IPS-20b (cell line): ENCODE measurements at regions not wholly inside any gene's neighbourhood (a gene's known extent, or its start where the extent isn't known, plus 50 kb on each side); places are given as distances from the start of the nearest gene placed in this dataset.

Experiments used
- H3K27ac ChIP-seq: one replicate; pipeline ENCODE4 v1.5.1; 2013; ENCODE audit warnings: low read length
- H3K27me3 ChIP-seq: 2 replicates; pipeline ENCODE4 v1.6.1; 2013; ENCODE audit warnings: mild to moderate bottlenecking, low read length, inconsistent platforms; ENCODE audit not compliant: insufficient read depth
- H3K36me3 ChIP-seq: 2 replicates; pipeline ENCODE4 v1.6.1; 2013; ENCODE audit warnings: low read depth, mild to moderate bottlenecking, inconsistent platforms, low read length, moderate library complexity; ENCODE audit not compliant: insufficient read depth
- H3K4me1 ChIP-seq: 2 replicates; pipeline ENCODE4 v1.6.1; 2013; ENCODE audit warnings: mild to moderate bottlenecking, control low read depth, inconsistent platforms, low read length, moderate library complexity; ENCODE audit not compliant: insufficient read depth
- H3K4me3 ChIP-seq: 2 replicates; pipeline ENCODE4 v1.5.1; 2013; ENCODE audit warnings: mild to moderate bottlenecking, low read length, inconsistent platforms
- H3K9ac ChIP-seq: 2 replicates; pipeline ENCODE4 v1.6.1; 2013; ENCODE audit warnings: low read depth, mild to moderate bottlenecking, inconsistent platforms, low read length, moderate library complexity
- H3K9me3 ChIP-seq: 2 replicates; pipeline ENCODE4 v1.6.1; 2013; ENCODE audit warnings: mild to moderate bottlenecking, low read depth, low read length, inconsistent platforms; ENCODE audit not compliant: insufficient read depth

DNA sequence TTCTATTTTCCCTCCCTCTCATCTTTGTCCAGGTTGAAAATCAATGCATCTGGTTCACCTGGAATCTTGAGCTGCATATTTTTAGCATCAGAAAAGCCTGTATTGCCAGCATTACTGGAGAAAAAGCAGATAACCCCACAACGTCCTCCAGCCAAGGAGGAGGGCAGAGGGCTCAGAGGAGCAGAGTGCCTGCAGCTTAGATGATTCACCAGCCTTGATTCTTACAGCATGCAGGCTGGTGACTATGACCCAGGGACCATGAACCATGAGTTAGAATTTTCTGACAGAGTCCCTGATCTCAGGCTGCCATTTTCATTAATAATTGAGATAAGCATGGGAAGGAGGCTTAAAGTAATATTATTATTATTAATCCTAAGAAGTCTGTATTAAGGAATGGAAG is 278.2 kb downstream of the BRINP1 start:
- no peaks in the 10 kb centered on the region for H3K9me3 ChIP-seq
- H3K4me1 ChIP-seq, result peaks cover 14% of the 10 kb centered on the region; the same call in 1 of the 2 replicates
- no peak overlapping the region for H3K27ac ChIP-seq
- no peaks in the 10 kb centered on the region for H3K36me3 ChIP-seq
- H3K4me3 ChIP-seq, result no peak overlapping the region
- H3K9ac ChIP-seq, result no peak overlapping the region
- no peaks in the 10 kb centered on the region for H3K27me3 ChIP-seq

DNA sequence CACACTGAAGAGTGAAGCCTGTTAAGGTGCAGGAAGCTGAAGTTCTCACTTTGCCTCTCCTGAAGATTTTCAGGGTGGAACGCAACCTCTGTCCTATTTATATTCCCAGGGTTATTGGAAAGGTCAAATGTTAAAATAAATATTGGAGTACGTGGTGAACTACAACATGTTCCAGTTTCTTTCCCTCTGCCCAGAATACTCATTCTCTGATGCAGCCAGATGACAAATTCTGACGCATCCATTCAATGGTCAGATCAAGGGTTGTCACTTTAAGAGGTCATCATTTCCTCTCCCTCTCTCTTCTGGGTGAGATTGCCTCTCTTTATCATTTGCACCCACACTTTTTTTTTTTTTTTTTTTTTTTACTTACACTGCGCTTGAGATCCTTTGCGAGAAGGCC is 277.1 kb downstream of the BRINP1 start:
- H3K9me3 ChIP-seq, result no peaks in the 10 kb centered on the region
- H3K36me3 ChIP-seq, result no peaks in the 10 kb centered on the region
- no peaks in the 10 kb centered on the region for H3K27me3 ChIP-seq
- no peak overlapping the region for H3K27ac ChIP-seq
- H3K9ac ChIP-seq, result no peak overlapping the region
- H3K4me1 ChIP-seq, result peaks cover 10% of the 10 kb centered on the region; the same call in 1 of the 2 replicates
- no peak overlapping the region for H3K4me3 ChIP-seq

DNA sequence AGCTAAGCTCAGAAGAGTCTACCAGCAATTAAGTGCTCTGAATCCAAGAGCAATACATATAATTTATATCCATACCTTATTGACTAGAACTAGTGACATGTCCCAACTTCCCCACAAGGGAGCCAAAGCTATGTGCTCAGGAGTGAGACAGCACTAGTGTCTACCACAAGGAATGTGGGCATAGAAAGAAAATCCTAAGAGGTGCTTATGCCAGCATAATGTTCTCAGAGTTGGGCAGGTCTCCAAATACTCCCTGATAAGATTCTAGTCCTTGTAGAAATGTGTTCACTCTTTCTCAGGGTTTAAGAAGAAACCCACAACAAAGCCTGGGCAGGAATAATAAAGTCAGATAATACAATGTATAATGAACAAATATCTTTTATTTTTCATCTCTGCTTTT is 275.1 kb downstream of the BRINP1 start:
- Histone ChIP-seq H3K27ac (no peak overlapping the region), H3K9ac (no peak overlapping the region), H3K4me3 (no peak overlapping the region), H3K27me3 (no peaks in the 10 kb centered on the region), H3K9me3 (no peaks in the 10 kb centered on the region), H3K4me1 (no peaks in the 10 kb centered on the region), H3K36me3 (no peaks in the 10 kb centered on the region)

DNA sequence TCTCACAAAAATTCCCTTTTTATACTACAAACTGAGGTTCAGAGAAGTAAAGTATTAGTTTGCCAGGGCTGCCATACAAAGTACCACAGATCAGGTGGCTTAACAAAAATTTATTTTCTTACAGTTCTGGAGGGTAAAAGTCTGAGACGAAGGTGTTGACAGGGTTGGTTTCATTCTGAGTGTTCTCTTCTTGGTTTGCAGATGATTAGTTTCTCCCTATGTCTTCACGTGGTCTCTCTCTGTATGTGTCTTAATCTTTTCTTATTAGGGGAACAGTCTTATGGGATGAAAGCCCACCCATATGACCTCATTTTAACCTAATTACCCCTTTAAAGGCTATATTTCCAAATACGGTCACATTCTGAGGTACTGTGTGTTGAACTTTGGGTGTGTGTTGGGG is 274.2 kb downstream of the BRINP1 start:
- Histone ChIP-seq H3K9me3 (no peaks in the 10 kb centered on the region), H3K27me3 (no peaks in the 10 kb centered on the region), H3K36me3 (no peaks in the 10 kb centered on the region), H3K27ac (no peak overlapping the region), H3K4me1 (no peaks in the 10 kb centered on the region), H3K4me3 (no peak overlapping the region), H3K9ac (no peak overlapping the region)

DNA sequence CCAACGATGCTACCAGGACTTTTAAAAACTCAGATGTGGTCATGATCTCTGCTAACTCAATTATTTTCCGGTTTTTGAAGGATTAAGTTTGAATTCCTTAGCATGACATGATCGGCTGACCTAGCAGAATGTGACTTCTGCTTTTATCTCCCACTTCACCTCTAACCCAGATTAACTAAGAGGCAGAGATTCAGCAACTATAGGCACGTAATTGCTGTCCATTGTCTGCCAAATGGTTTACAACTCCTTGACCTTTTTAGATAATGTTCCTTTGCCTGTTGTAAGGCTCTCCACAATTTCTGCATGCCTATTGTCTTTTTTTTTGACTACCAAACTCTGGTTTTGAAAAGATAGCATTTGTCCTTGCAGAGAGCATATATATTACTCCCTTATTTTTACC is 268.2 kb downstream of the BRINP1 start:
- H3K4me3 ChIP-seq, result no peak overlapping the region
- no peaks in the 10 kb centered on the region for H3K9me3 ChIP-seq
- no peak overlapping the region for H3K27ac ChIP-seq
- H3K27me3 ChIP-seq, result no peaks in the 10 kb centered on the region
- H3K36me3 ChIP-seq, result no peaks in the 10 kb centered on the region
- no peak overlapping the region for H3K9ac ChIP-seq
- peaks cover 6% of the 10 kb centered on the region; the same call in 1 of the 2 replicates for H3K4me1 ChIP-seq

DNA sequence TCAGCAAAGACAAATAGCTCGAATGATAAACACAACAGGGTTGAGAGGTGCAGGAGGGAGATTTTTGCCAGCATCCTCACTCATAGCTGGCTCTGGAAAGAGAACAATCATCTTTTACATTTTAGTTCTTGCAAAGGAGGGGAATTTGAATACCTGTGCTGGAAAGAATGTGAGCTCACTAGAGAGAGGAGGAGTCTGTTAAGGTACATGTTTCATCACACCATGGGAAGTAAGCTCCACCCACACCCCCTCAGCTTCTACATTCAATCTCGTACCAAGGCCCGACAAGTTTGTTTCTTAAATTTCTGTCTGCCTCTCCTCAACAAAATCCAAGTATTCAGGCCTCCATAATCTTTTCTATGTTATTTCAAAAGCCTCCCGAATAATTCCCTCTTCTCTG is 254.6 kb downstream of the BRINP1 start:
- Histone ChIP-seq H3K4me3 (no peak overlapping the region), H3K9ac (no peak overlapping the region), H3K36me3 (no peaks in the 10 kb centered on the region), H3K27me3 (no peaks in the 10 kb centered on the region), H3K27ac (no peak overlapping the region), H3K4me1 (peaks cover 5% of the 10 kb centered on the region; the same call in 1 of the 2 replicates), H3K9me3 (no peaks in the 10 kb centered on the region)
